Rectal smooth muscle tissue (tissue), 1 donor: ENCODE measurements at regions not wholly inside any gene's neighbourhood (a gene's known extent, or its start where the extent isn't known, plus 50 kb on each side); places are given as distances from the start of the nearest gene placed in this dataset.

Experiments used
- H3K27ac ChIP-seq: one replicate; pipeline ENCODE4 v1.7.0; 2013; ENCODE audit warnings: low read depth, low read length, inconsistent platforms
- H3K27me3 ChIP-seq: one replicate; pipeline ENCODE4 v1.7.0; 2013; ENCODE audit warnings: low read length; ENCODE audit not compliant: control insufficient read depth, insufficient read depth
- H3K36me3 ChIP-seq: one replicate; pipeline ENCODE4 v1.7.0; 2013; ENCODE audit warnings: low read length; ENCODE audit not compliant: control insufficient read depth, insufficient read depth
- H3K4me1 ChIP-seq: one replicate; pipeline ENCODE4 v1.7.0; 2013; ENCODE audit warnings: low read length; ENCODE audit not compliant: control insufficient read depth, insufficient read depth
- H3K4me3 ChIP-seq: one replicate; pipeline ENCODE4 v1.7.0; 2013; ENCODE audit warnings: low read length
- H3K9ac ChIP-seq: one replicate; pipeline ENCODE4 v1.7.0; 2013; ENCODE audit warnings: low read length

DNA sequence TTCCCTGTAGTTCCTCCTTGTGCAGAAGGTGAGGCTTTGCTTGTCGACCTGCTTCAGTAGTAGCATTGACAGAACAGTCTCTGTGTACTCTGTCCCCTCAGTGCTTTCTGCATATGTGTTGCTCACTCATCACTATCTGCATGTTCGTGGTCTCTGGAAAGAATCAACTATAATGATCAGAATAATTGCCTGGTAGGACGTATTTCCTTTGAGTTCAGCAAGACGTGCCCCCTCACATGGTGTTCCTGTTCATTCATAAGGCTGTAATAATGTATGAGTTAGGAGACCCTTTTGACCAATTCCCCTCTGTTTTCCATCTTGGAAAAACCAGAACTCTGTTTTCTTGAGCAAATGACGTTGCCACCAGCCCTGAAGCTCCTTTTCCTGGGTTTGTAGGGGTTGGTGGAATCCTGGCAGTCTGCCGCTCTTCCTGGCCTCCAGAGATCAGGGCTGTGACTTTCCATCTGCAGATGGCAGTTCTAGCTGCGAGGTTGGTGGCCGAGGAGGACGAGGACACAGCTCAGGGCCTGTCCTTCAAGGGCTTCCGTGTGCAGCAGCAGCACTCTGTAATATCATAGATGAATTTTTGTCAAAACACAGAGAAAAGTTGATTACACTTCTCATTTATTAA, 61.9 kb downstream of the EXOSC2 start:
- Histone ChIP-seq H3K27ac (no peak overlapping the region), H3K9ac (no peak overlapping the region), H3K36me3 (no peaks in the 10 kb centered on the region), H3K4me1 (no peaks in the 10 kb centered on the region), H3K4me3 (no peak overlapping the region), H3K27me3 (no peaks in the 10 kb centered on the region)

DNA sequence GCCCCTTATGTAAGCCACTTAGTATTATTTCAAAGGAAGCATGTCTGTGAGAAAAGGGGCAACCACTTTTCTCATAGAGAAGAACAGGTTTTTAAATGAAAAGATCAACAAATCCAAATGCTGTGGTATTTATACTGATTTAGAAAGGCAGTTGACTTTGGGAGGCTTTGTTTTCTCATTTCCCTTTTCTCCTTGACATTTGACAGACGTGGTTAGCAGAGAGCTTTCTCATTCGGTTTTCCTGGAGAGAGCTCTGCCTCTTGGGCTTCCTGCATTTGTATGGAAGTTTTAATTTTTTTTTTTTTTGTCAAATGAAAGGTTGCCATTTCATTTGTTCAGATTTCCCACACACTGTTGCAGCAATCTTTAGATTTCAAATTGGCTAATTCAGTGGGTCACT, 62.5 kb downstream of the EXOSC2 start:
- no peaks in the 10 kb centered on the region for H3K27me3 ChIP-seq
- H3K4me3 ChIP-seq = no peak overlapping the region
- H3K27ac ChIP-seq = no peak overlapping the region

DNA sequence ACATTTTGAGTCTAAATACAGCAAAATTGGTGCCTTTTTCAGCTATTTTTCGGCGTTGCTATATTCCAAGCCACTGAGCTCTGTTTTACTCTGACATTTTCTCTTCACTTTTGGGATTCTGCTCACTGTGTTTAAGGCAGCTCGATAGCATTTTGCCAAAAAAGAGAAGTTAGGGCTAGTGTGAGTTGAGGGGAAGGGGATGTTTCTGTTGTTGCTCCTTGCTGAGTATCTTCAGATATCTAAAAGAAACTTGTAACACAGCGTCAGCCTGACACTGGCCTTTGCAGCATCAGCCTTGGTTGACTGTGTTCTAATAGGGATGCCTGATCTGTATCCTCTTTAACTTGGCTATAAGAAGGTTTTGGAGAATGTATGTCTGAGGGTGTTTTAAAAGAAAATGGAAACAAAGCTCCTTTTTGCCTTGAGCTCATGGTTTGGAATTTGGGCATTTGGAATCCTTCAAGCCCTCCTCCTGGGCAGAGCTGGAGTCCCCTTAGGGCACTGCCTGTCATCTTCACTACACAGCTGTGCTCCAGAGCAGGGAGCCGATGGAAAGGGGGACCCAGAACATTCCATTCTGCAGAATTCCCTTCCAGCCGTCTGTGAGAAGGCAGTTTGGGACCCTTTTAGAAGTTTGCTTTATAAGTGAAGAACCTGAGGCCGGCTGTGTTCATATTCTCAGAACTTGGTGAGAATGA, 63.0 kb downstream of the EXOSC2 start:
- no peak overlapping the region for H3K4me3 ChIP-seq
- H3K9ac ChIP-seq = no peak overlapping the region
- no peak overlapping the region for H3K27ac ChIP-seq
- H3K4me1 ChIP-seq = no peaks in the 10 kb centered on the region
- no peaks in the 10 kb centered on the region for H3K27me3 ChIP-seq
- no peaks in the 10 kb centered on the region for H3K36me3 ChIP-seq

More for the DNA sequence above, 62.5 kb downstream of the EXOSC2 start:
- Histone ChIP-seq H3K36me3 (no peaks in the 10 kb centered on the region), H3K4me1 (no peaks in the 10 kb centered on the region), H3K9ac (no peak overlapping the region)

DNA sequence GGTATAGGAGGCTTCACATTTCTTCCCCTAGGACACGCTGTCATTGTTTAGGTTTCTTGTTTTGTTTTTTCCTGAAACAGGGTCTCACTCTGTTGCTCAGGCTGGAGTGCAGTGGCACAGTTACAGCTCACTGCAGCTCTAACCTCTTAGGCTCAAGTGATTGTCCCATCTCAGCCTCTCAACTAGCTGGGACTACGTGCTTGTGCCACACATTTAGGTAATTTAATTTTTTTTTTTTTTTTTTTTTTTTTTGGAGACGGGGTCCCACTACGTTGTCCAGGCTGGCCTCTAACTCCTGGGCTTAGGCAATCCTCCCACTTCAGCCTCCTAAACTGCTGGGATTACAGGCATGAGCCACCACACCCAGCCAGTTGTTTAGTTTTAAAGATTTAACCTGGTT, 66.2 kb downstream of the EXOSC2 start:
- H3K4me1 ChIP-seq = no peaks in the 10 kb centered on the region
- H3K9ac ChIP-seq = no peak overlapping the region
- no peak overlapping the region for H3K27ac ChIP-seq
- no peaks in the 10 kb centered on the region for H3K36me3 ChIP-seq
- no peaks in the 10 kb centered on the region for H3K27me3 ChIP-seq
- H3K4me3 ChIP-seq = no peak overlapping the region

DNA sequence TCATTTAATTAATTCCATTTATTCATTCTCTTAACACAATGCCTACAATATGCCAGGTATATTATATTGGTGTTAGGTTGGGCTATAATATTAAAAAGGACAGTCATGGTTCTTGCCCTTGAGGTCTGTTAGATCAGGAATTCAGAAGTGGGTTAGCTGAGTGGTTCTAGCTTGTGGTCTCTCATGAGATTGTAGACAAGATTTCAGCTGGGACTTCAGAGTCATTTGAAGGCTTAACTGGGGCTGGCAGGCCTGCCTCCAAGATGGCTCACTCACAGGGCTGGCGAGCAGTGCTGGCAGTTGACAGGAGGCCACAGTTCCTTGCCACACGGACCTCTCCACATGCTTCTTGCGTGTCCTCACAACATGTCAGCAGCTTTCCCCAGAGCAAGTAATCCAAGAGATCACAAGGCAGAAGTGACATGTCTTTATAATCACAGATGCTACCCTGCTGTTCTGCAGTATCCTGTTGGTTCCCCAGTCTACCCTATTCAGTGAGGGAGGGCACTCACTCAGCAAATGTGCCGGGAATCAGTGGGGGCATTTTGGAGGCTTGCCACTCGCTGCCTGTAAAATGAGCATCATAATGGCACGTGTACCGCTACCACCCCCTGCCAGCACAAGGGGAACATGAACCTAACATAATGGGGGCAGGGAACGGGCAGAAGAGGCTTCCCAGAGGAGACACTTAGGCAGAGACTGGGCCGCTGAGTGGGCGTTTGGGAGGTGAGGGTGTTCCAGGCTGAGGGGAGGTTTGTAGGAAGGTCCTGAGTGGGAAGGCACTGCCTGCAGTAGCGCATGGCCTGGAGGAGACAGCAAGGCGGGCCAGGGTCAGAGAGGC, 70.0 kb downstream of the EXOSC2 start:
- no peak overlapping the region for H3K4me3 ChIP-seq
- H3K4me1 ChIP-seq = peaks cover 15% of the 10 kb centered on the region
- H3K9ac ChIP-seq = no peak overlapping the region
- no peak overlapping the region for H3K27ac ChIP-seq
- no peaks in the 10 kb centered on the region for H3K27me3 ChIP-seq
- H3K36me3 ChIP-seq = no peaks in the 10 kb centered on the region

DNA sequence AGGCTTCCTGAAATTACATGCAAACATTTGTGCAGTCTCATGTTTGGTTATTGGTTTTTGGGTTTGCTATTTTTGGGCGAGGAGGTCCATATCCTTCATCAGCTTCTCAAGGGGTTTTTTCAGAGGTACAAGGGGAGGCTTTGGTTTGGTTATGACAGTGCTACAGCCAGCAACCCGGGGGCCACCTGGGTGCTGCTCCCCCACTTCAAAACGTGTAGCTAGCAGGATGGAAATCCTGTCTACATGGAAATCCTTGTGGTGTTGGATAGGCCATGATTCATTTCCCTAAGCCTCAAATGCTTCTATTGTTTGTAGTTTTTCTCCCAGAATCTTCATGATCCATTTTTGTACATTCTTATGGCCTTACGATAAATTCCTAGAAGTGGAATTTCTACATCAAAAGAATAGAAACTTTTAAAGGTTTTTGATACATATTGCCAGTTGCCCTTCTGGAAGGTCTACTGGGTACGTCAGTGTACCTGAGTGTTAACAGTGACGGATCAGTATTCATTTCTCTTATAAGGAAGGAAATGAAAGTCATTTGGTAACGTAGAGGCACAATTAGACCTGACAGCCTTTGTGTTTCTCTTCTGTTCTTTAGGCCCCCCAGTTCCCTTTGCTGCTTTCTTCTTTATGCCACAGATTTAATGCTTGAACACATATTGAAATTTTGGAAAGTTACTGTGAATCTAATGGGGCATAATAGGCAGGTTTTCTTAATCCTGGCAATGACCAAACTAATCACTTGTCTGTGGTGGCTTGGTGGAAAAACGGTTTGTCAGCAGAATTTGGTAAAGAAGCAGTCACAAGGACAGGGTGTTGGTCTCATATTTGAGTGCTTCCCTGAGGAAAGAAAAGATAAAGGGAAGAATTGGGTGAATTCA, 69.7 kb upstream of the ABL1 start:
- Histone ChIP-seq H3K4me3 (no peak overlapping the region), H3K9ac (no peak overlapping the region), H3K27ac (peak overlapping the region; percentile 56), H3K4me1 (peaks cover 15% of the 10 kb centered on the region), H3K36me3 (no peaks in the 10 kb centered on the region), H3K27me3 (no peaks in the 10 kb centered on the region)

DNA sequence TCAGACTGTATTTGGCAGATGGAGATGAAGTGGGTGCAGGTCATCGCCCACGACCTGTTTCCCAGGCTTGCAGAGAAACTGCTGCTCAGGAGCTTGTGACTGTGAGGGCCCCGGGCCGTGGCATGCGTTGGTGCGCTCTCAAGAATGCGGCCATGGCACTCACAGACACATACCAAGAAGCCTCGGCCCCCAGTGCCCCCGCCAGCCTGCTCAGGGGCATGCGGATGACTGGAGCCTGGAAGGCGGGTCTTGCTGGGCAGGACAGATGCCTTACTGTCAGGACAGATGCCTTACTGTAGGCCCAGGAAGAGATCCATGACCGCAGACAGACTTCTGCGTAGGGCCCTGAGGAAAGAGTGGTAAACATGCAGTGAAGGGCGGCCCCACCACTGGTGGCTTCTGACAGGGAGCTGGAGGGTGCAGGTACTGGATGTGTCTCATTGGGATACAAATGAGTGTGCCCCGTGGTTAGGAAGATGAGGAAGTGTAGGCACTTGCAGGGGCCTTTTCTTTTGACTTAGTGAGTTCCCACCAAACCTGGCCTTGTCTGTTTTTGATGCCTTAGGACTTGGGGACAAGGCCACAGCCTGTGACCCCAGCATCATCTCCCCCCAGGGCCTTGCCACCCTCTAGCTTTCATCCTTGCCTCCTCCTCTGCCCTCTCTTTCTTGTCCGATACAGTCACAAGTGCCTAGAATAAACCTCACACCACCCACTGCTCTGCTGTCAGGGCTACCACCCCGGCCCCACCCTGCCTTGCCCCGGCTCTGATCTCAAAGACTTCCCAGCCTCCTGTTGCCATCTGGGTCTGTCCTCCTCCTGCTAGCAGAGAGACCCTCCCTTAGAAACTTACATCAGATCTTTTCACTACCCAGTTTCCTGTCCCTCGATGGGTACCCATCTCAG, 68.8 kb upstream of the ABL1 start:
- H3K27ac ChIP-seq = peak overlapping the region; percentile 56

DNA sequence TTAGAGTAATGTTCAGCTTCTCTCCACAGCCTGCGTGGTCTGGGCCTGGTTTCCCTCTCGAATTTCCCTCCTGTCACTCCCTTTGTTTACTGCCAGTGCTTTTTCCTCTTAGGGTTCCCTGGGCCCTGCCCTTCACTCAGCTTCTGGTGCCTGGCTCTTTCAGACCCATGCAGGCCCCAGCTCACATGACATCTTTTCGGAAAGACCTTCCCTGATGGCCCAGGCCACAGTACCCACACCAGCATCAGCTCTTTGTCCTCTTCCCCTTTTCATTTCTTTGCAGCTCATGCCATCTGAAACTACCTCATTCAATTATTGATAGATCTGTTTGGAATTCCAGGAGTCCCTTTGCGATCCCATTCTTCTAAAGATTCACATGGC, 68.1 kb upstream of the ABL1 start:
- Histone ChIP-seq H3K36me3 (no peaks in the 10 kb centered on the region), H3K27me3 (no peaks in the 10 kb centered on the region), H3K4me1 (peaks cover 15% of the 10 kb centered on the region), H3K9ac (no peak overlapping the region), H3K4me3 (no peak overlapping the region), H3K27ac (peak overlapping the region; percentile 11)

More for the DNA sequence above, 68.8 kb upstream of the ABL1 start:
- H3K9ac ChIP-seq = no peak overlapping the region
- H3K4me3 ChIP-seq = no peak overlapping the region
- no peaks in the 10 kb centered on the region for H3K36me3 ChIP-seq
- no peaks in the 10 kb centered on the region for H3K27me3 ChIP-seq
- H3K4me1 ChIP-seq = peaks cover 15% of the 10 kb centered on the region

DNA sequence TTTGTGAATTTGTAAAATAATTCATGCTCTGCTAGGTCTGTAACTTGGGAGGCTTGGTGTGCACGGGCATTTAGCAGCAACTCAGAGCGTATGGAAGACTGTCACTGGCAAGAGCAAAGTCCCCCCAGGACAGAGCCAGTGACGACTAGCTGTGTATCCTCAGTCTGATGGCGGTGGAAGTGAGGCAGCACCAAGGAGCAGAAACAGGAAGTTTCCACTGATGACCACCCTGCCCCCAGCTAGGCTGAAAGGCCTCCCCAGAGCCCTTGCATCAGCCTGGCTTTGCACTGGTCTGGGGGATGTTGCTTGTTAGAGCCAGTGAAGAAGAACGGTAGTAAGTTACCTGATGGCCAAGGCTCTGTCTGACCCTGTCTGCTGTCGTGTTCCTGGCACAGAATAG, 66.8 kb upstream of the ABL1 start:
- Histone ChIP-seq H3K4me3 (no peak overlapping the region), H3K27me3 (no peaks in the 10 kb centered on the region), H3K36me3 (no peaks in the 10 kb centered on the region), H3K9ac (no peak overlapping the region), H3K27ac (no peak overlapping the region), H3K4me1 (peaks cover 15% of the 10 kb centered on the region)

DNA sequence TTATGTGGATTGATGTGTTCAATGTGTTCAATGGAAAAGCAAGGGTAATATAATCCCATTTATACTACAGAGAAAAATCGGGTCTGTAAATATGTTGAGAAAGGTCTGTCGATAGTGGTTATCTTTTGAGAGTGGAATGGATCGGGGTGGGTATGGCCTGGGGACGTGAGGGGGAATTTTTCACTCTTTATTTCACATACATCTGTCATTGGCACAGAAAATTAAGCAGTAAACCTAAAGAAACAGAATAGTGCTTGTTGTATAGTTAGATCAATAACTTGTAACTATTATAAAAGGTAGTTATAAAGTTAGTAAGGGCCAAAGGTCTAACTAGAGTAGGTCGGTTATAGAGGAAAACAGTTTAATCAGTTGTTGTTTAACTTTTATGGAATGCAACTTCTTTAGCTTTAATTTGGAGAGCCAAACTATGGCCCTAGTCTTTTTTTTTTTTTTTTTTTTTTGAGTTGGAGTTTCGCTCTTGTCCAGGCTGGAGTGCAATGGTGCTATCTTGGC, 66.1 kb upstream of the ABL1 start:
- Histone ChIP-seq H3K36me3 (no peaks in the 10 kb centered on the region), H3K4me3 (no peak overlapping the region), H3K27ac (no peak overlapping the region), H3K9ac (no peak overlapping the region), H3K27me3 (no peaks in the 10 kb centered on the region), H3K4me1 (peaks cover 15% of the 10 kb centered on the region)

DNA sequence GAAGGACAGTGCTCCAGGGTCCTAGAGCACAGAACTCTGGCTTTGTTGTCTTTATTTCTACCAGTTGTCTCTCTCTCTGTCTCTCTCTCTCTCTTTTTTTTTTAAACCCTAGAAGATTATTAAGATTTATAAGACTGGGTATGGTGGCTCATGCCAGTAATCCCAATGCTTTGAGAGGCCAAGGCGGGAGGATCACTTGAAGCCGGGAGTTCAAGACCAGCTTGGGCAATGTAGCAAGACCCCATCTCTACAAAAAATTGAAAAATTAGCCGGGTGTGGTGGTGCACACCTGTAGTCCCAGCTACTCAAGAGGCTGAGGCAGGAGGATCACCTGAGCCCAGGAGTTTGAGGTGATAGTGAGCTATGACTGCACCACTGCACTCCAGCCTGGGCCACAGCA, 65.0 kb upstream of the ABL1 start:
- Histone ChIP-seq H3K4me3 (no peak overlapping the region), H3K4me1 (peaks cover 15% of the 10 kb centered on the region), H3K27me3 (no peaks in the 10 kb centered on the region), H3K36me3 (no peaks in the 10 kb centered on the region), H3K27ac (no peak overlapping the region), H3K9ac (no peak overlapping the region)
